Stimulated activated CD8-positive, alpha-beta memory T cell treated with anti-CD3 and anti-CD28 coated beads, Interleukin-2, amount 100 ng/mL, for 48 hours (primary cell): ENCODE measurements at regions not wholly inside any gene's neighbourhood (a gene's known extent, or its start where the extent isn't known, plus 50 kb on each side); places are given as distances from the start of the nearest gene placed in this dataset.
"Not testable (repeated sequence)": the region's sequence is repeated elsewhere in the genome, so short reads cannot be mapped to it uniquely, and the experiment has no call there.

ENCODE experiments used
- DNase-seq, 2 donors: peaks; one replicate each; pipeline ENCODE4 v3.0.0-alpha.2; 2020; ENCODE audit warnings: low read depth in 2 of 2

DNA sequence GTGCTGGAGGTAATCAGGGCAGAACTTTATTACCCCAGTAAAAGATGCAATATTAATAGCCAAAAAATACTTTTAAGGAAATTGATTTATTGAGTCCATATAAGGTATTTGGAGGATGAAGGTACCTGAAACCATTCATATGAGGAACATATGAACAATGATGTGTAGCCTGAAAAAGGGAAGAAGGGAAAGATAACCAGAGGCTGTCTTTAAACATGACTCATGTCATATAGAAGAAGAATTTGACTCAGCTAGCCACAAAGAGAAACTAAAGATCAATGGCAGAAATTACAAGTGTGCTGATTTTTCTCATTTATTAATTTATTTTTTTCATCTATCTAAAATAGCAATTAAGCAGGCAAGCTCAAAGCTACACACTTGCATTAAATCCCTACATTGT, 136.2 kb upstream of the DUSP10 start:
- no peak for DNase-seq

DNA sequence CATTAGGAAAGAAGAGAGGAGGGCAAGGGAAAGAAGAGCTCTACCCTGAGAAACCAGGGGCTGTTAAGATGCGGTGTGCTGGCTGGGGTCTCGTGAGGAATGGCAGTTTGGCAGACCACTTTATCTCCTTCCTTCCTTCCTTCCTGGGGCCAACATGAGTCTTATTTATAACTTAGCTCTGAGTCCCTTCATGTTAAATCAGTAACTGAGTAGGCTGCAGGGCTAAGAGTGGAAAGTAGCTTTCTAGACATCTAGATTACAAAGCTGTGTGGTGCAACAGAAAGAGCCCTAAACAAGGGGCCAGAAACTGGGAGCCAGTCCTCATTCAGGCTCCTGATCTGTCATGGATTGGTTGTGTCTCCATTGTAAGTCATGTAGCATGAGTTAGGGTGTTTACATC, 135.4 kb upstream of the DUSP10 start:
- no peak for DNase-seq

DNA sequence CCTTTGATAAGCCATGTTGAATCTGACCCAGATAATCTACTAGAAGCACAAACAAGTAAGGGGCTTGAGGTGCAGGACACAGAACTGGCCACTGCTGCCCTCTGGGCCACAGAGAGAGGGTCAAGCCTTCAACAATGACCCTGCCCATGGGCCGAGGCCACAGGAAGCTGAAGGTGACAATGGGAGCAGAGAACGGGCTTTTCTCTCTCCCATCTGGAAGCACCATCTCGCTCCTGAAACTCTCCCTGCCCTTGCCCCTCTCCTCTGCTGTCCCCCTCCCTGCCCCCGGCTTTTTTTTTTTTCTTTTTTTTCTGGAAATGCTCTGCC, 133.1 kb upstream of the DUSP10 start:
- DNase-seq = no peak

DNA sequence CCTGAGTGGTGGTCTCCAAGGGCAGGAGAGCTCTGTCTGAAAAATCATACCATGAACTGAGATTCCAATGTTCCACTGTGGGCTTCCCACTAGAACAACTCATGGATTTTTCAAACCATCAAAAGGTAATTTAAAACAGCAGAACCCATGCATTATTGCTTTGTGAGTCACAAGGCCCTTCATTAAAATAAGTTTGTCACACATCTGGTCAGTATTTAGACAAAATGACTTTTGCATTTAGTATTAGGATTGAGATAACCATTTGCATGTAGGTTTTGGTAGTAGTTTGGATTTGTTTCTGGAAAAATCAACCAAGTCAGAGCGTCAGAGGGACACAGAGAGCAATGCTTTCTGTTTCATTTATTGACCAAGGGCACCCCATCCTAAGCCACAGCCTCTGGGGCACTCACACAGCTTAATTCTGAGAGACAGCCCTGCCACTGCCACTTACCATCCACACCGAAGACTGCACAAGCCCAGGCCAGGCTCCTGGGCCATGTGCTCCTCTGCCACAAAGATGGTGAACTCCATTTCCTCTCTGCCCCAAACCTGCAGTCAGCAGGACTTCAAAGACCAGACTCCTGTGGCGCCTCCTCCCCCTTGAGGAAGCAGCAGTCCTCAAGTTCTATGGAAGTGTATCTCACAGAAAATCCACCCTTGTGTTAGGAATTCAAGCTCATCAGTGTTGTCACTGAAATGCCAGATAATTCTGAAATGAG, 132.6 kb upstream of the DUSP10 start:
- no peak for DNase-seq

DNA sequence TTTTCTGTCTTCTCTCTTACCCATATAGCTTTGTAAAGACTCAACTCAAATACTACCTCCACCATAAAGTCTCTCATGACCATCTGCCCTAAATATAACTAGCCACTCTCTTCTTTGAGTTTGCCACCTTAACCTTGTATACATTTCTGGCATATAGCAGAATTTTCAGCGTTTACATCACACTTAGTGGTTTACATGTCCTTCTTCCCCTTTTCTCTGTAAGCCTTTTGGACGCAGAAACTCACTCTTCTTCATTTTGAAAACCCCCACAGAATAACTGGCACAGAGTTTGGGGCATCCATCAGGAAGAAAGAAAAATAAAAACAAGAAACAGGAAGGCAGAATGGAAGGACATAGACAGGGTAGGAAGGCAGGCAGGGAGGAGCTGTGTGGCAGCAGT, 131.8 kb upstream of the DUSP10 start:
- no peak for DNase-seq

DNA sequence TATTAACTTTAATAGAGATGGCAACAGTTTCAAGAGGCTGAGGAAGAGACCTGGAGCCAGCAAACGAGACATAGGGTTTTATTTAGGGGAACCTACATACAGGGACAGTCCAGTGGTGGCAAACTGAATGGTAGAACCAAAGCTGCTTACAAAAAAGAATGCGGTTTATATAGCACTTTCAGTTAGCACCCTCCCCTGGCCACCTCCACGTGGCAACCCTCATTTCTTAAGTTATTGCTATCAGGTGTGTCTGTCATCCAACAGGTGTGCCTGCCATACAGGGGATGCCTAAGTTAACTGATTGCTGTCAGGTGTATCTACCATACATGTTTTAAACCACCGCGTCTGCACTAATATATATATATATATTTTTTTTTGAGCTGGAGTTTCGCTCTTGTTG, 129.2 kb upstream of the DUSP10 start:
- no peak for DNase-seq

DNA sequence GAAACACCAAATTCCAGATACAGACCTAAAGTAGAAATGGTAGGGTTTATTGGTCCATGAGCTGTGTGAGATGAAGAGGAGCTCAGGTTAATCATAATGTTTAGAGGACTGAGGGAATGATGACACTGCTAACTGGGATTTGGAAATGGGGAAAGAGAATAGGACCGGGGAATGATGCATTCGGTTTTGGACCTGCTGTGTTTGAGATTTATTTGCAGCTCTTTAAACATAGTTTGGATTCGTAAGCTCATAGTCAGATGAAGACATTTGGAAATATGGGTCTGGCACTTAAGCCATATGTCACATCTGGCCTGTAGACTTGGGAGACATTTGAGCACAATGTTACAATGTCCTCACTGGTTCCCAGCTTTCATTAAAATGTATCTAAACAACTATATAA, 127.9 kb upstream of the DUSP10 start:
- no peak for DNase-seq

DNA sequence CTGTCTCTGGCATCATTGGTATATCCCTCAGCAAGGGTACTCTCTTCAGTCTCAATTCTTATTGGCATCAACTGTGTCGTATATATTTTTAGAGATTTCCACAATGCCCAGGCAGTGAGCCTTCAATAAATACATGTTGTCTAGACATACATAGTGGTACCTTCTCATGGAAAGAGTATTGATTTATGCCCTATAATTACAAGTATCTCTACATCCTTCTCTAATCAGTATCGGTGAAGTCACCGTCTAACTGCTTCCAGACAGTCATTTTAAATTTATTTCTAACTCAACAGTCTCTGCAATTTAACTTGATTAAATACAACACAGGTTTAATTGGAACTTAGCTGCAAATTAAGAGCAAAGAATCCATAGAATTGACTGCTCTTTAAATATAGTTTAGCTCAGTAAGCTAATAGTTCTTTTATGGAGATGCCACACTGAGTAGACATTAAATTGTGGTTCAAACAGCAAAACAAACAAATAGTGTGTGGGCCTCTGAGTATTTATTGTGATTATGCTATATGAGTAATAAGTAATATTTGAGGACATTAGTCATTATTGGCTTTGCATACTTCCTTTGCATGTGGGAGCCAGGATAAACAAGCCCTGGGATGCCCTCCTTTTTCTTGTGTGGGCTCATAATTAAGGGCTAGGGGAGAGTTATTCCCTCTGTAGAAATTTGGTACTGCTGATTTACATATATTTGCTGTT, 126.9 kb upstream of the DUSP10 start:
- no peak for DNase-seq

DNA sequence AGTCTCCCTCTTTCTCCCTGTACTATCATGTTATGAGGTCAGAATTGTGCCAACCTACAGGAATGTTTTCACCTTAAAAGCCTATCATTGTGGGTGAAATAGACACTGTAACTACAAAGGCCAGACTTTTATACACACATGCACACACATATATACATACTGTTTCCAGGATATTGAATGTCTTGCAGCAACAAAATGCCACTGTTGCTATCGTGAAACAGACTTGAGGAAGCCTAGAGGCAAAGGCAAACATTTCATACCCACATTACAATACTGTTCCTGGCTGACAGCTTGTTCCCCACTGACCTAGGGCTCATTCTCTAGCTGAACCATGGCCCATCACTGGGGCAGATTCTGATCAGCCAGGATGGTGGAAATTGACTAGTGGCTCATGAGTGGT, 125.1 kb upstream of the DUSP10 start:
- DNase-seq = no peak

DNA sequence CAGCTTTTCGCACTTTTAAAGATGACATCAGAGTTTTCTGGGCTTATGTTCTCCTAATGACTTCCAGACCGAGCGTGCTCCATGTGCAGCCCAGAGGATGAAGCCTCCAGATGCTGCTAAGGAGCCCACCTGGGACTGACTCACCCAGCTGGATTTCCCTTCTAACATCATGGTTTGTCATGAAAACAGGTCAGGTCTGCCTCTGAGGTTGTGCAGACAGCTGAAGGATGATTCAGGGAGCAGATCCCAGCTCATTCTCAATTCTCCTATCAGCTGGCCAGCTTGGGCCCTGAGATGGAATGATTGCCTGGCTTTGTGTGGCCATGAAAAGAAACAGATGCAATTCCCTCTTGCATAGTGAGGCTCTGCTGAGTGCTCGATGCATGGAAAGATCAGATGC, 123.9 kb upstream of the DUSP10 start:
- DNase-seq = no peak

DNA sequence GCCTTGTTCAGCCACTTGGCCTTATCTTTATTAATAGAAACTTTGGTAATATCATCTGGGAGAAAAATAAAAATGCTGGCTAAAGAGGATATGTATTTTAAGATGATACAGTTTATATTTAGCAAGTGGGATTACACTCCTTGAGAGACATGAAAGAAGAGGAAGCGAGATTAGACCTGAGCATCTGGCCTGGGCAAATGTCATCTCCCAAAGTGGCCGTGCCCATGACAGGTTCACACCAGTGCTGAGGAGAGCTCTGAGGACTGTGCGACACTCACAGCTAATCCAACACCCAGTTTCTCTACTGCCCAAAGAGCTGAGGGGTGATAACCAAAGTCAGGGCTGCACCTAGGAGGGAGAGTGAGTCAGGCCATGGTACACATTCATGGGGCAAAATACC, 121.7 kb upstream of the DUSP10 start:
- no peak for DNase-seq

DNA sequence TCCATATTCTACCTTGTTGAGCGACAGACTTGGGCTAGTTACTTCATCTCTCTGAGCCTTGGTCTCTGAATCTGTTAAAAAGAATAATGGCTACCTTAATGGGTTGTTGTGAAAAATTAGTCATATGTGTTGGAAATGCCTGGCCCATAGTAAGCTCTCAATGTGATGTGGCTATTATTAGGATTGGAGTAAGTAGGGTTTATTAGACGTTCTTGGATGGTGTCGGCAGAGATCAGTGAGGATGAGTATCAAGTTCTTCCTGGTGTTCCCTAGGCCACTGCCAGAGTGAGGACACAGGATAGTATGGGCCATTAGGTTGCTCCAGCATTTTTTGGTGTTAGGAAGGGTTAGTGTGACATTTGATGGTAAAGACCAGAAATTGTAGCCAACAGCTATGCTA, 121.1 kb upstream of the DUSP10 start:
- no peak for DNase-seq

DNA sequence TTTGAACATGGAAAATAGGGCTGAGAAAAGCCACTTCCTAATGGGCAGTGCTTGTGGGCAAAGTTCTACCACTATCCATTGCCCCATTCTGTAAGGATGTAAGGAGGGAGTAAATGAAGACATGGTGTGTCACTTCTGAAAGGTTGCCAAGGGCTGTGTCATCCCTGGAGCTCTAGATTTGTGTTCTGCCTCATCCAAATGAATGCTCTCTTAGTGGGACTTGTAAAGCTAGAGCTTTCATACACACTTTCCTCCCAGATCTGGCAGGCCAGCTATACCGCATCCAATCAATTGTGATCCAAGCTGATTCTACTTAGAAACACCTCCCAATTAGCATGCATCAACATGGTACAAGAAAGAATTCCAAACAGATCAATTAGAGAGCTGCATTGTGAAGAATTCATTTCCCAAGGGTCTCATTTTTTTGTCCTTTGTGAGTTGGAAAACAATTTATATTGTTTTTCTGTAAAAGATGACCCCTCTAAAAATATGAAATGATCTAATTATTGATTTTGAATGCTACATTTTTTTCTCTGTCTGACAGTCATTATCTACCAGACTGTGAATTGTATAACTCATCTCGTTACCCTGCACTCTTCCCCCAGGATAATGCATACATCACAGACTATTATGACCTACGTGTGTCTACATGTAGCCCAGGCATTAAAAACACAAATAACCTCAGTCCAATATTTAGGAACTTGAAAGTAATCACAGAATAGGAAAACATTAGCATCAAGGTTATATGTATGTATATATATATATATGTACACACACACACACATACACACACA, 117.1 kb upstream of the DUSP10 start:
- no peak for DNase-seq

DNA sequence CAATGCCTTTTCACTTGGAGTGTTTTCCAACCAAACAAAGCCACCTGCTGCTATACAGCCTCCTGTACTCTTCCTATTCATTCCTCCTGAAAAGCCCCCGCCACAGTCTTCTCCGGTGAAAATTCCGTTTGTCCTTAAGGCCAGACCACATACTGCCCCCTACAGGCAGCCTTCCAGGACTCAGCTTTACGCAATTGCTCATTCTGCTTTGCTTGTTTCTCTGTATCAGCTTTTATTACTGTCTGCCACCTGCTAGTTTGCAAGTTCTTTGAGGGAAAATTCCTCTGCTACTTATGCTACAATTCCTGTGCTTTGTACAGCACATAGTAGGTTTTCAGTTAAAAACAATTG, 115.2 kb upstream of the DUSP10 start:
- not testable (repeated sequence) for DNase-seq

DNA sequence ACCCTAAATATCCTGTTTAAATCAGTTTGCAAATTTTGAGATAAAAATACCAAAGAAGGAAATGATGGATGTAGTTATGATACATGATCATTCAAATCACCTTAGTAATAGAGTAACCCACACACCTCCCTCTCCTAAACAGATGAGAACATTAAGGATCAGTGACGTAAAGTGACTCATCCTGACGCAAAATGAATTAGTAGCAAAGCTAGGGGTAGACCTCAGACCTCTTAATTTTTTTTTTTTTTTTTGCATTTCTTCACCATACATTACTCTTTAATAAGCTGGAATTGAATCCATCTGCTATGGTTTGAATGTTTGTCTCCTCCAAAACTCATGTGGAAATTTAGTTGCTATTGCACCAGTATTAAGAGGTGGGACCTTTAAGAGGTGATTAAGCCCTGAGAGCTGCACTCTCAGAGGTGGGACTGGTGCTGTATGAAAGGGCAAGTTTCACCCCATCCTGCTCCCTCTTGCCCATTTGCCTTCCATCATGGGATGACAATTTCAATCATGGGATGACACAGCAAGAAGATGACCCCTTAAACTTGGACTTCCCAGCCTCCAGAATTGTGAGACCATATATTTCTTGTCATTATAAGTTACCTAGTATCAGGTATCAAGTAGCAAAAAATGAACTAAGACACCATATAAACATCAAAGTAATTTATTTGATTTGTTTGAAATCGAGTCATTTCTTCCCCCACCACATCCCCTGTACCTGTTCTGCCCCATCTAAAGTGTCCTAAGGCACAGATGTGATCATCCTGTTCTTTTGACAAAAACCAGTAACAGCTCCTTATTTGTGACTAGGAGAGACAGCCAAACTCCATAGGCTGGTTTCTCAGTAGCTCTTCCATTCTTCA, 114.6 kb upstream of the DUSP10 start:
- no peak for DNase-seq

DNA sequence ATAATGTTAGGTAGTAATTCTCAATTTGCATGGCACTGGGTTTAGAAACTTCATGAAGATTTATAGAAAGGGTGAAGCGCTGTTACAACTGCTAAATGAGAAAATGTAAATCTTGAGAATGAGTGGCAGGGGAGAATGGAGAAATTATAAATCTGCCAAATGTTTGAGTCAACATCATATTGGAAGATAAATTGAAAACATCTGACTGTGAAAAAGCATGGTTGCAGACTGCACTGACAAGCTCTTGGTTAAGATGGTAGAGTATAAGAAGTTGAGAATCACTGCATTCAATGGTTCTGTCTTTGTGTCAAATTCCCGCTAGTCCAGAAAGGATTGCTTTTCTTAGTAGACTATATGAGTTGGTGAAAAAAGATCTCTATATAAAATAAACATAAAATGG, 113.3 kb upstream of the DUSP10 start:
- DNase-seq = no peak

DNA sequence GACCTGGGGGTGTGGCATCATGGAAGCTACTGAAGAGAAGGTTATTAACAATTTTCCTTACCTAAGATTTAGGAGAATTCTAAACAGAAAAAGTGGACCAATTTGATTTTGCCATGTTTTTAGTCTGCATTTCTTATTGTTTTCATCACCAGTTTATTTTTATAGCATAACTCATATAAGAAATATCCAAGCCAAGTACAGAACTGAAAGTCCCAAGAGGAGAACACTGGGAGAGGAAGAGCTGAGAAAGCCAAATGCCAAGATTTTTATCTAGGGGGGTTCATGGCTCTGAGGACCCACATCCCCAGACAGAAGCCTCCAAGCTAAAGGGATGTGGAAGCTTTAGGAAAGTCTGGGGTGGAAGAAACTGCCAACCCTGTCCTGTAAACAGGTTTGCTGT, 109.4 kb upstream of the DUSP10 start:
- no peak for DNase-seq

DNA sequence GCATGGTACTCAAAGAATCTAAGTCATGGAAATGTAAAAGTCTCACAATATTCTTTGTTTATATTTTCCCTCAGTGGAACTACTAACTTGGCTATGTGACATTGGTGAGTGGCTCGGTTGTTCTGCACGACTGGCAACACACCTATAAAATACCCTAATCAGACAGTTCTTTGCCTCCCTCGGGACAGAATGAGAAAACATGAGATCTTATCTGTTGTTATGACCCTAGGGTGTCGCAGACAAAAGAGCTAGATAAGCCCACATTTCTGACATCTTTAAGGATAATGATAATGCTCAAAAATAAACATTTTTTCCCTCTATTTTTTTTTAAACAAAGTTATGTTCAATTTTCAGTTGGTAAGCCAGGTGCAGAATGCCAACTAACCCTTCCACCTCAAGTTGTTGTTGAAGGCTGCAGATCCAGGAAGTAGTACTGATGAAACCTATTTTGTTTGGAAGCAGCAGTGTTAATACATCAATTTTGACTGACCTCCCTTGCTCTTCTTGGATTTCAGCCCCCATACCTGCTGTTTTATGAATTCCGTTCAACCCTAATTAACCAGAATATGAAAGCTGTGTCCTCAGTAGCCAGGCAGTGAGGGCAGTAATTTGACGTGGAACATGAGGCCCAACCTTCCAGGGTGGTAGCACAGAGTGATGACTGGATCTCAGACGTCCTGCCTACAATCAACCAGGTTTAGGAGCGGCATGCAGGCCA, 108.7 kb upstream of the DUSP10 start:
- DNase-seq = no peak

DNA sequence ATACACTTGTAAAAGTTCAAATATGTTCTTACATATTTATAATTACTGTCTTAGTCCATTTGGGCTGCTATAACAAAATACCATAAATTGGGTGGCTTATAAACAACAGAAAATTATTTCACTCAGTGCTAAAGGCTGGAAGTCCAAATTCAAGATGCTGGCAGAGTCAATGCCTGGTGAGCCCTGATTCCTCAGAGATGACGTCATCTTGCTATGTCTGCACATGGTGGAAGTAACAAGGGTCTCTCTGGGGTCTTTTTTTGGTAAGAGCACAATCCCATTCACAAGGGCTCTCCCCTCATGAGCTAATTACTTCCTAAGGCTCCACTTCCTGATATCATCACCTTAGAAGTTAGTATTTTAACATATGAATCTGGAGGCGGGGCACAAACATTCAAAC, 108.0 kb upstream of the DUSP10 start:
- DNase-seq = no peak

DNA sequence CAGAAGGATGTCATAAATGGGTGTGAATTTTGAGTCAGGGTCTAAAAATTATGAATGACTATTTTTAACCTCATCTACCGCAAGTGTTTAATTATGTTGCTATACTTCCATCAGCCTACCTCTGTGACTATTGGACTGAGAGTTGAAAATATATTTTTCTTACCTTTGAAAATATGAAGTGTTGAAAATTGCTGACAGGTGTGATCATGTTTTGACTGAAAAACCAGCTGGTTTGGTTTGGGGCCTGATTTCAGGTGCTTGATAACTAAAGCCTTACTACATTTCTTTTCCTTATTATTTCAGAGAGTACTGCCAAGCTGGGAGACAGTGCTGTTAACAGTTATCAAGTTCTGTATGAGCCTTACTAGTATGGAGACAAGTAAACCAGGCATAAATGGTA, 107.2 kb upstream of the DUSP10 start:
- no peak for DNase-seq

DNA sequence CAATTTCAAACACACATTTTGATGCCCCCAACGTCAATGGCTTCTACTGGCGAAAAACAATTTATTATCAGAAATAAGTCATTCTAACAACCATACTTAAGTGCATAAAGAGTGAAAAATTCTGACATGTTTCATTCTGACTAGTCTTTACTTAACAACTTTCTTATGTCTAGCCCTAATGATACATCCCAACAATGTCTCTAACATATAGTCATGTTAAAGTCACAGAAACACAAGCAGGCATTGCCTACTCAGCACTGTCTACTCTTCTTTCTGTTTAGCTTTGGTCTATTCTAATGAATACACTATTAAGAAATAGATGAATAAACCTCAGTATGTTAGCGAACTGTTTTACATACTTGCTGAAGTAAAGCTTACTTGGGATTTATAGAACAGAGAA, 105.8 kb upstream of the DUSP10 start:
- no peak for DNase-seq
